ENCODE measurements at regions not wholly inside any gene's neighbourhood (a gene's known extent, or its start where the extent isn't known, plus 50 kb on each side); places are given as distances from the start of the nearest gene placed in this dataset.

- no peak overlapping the region for H3K4me3 ChIP-seq
- H3K36me3 ChIP-seq, result no peaks in the 10 kb centered on the region
- no peak overlapping the region for H3K27ac ChIP-seq
- intact Hi-C loops (cut with DNase I), result no loop called here
- no peak for DNase-seq (ENCODE audit: extremely low spot score in 2 of 2)
- H3K9me3 ChIP-seq, result no peaks in the 10 kb centered on the region
- TF ChIP-seq CTCF (IDR thresholded peaks at IDR 0.05), result no peak
- TF ChIP-seq POLR2A (IDR thresholded peaks at IDR 0.05), result no peak
- TF ChIP-seq POLR2AphosphoS5 (IDR thresholded peaks at IDR 0.05; ENCODE audit: insufficient read depth in 1 of 2, low read depth in 1 of 2), result no peak
- H3K4me1 ChIP-seq, result no peaks in the 10 kb centered on the region
- no peaks in the 10 kb centered on the region for H3K27me3 ChIP-seq
These were observed 77.4 kb downstream of the BBS10 start for GRCh38 chr12:76270657-76271358.

- Histone ChIP-seq H3K9me3 (no peaks in the 10 kb centered on the region), H3K36me3 (no peaks in the 10 kb centered on the region), H3K27me3 (no peaks in the 10 kb centered on the region), H3K4me1 (no peaks in the 10 kb centered on the region), H3K27ac (no peak overlapping the region), H3K4me3 (no peak overlapping the region)
- no peak for TF ChIP-seq CTCF (IDR thresholded peaks at IDR 0.05)
- TF ChIP-seq POLR2A (IDR thresholded peaks at IDR 0.05), result no peak
- no peak for TF ChIP-seq POLR2AphosphoS5 (IDR thresholded peaks at IDR 0.05; ENCODE audit: insufficient read depth in 1 of 2, low read depth in 1 of 2)
- intact Hi-C loops (cut with DNase I), result no loop called here
- DNase-seq (ENCODE audit: extremely low spot score in 2 of 2), result no peak
These were observed 79.9 kb downstream of the BBS10 start for GRCh38 chr12:76268267-76268666.

- H3K27me3 ChIP-seq, result no peaks in the 10 kb centered on the region
- no peak overlapping the region for H3K27ac ChIP-seq
- no peak for TF ChIP-seq CTCF (IDR thresholded peaks at IDR 0.05)
- peak in 1 of 2 donors; percentile 60 for TF ChIP-seq POLR2AphosphoS5 (IDR thresholded peaks at IDR 0.05; ENCODE audit: insufficient read depth in 1 of 2, low read depth in 1 of 2)
- H3K36me3 ChIP-seq, result no peaks in the 10 kb centered on the region
- H3K9me3 ChIP-seq, result no peaks in the 10 kb centered on the region
- H3K4me3 ChIP-seq, result no peak overlapping the region
- H3K4me1 ChIP-seq, result no peaks in the 10 kb centered on the region
- intact Hi-C loops (cut with DNase I), result no loop called here
- no peak for DNase-seq (ENCODE audit: extremely low spot score in 2 of 2)
These were observed 81.4 kb downstream of the BBS10 start for GRCh38 chr12:76266797-76267196.

- intact Hi-C loops (cut with DNase I), result no loop called here
- Histone ChIP-seq H3K27ac (no peak overlapping the region), H3K4me3 (no peak overlapping the region), H3K9me3 (no peaks in the 10 kb centered on the region), H3K4me1 (peaks cover 3% of the 10 kb centered on the region), H3K36me3 (no peaks in the 10 kb centered on the region), H3K27me3 (no peaks in the 10 kb centered on the region)
- no peak for DNase-seq (ENCODE audit: extremely low spot score in 2 of 2)
- TF ChIP-seq CTCF (IDR thresholded peaks at IDR 0.05) (no peak), POLR2AphosphoS5 (IDR thresholded peaks at IDR 0.05; ENCODE audit: insufficient read depth in 1 of 2, low read depth in 1 of 2) (no peak)
These were observed 82.6 kb downstream of the BBS10 start for GRCh38 chr12:76265424-76266180.

- intact Hi-C loops (cut with DNase I), result no loop called here
- Histone ChIP-seq H3K9me3 (no peaks in the 10 kb centered on the region), H3K27ac (peak overlapping the region; percentile 28)
These were observed 83.6 kb downstream of the BBS10 start for GRCh38 chr12:76264611-76265012.

More at GRCh38 chr12:76264611-76265012, 83.6 kb downstream of the BBS10 start:
- Histone ChIP-seq H3K36me3 (no peaks in the 10 kb centered on the region), H3K4me3 (no peak overlapping the region), H3K27me3 (no peaks in the 10 kb centered on the region), H3K4me1 (peaks cover 10% of the 10 kb centered on the region)
- DNase-seq (ENCODE audit: extremely low spot score in 2 of 2), result no peak
- no peak for TF ChIP-seq POLR2A (IDR thresholded peaks at IDR 0.05)
- peak in 1 of 2 donors; percentile 67 for TF ChIP-seq POLR2AphosphoS5 (IDR thresholded peaks at IDR 0.05; ENCODE audit: insufficient read depth in 1 of 2, low read depth in 1 of 2)
- no peak for TF ChIP-seq CTCF (IDR thresholded peaks at IDR 0.05)

All from vagina (tissue), 2 donors.